Fibroblast of mammary gland (primary cell): ENCODE measurements at regions not wholly inside any gene's neighbourhood (a gene's known extent, or its start where the extent isn't known, plus 50 kb on each side); places are given as distances from the start of the nearest gene placed in this dataset.

Experiments used
- DNase-seq: peaks from one replicate; pipeline ENCODE4 v3.0.0-alpha.2; 2010; ENCODE audit warnings: low read depth
- H3K4me3 ChIP-seq: 2 replicates; pipeline ENCODE4 v1.5.1; 2011; ENCODE audit warnings: low read depth, mild to moderate bottlenecking, low read length, moderate library complexity; ENCODE audit not compliant: control insufficient read depth
- CTCF ChIP-seq: conservative IDR thresholded peaks from 2 replicates; pipeline ENCODE4 v1.5.1; 2011; ENCODE audit warnings: low read depth, low read length, inconsistent platforms; ENCODE audit not compliant: control insufficient read depth, insufficient read depth

GRCh38 chr16:9357829-9358228, 266.4 kb downstream of the HAPSTR1 start:
- no peak for TF ChIP-seq CTCF
- H3K4me3 ChIP-seq, result no peak overlapping the region
- DNase-seq, result no peak

GRCh38 chr16:9360075-9360474, 268.6 kb downstream of the HAPSTR1 start:
- no peak for TF ChIP-seq CTCF
- DNase-seq, result no peak
- H3K4me3 ChIP-seq, result no peak overlapping the region

GRCh38 chr16:9362050-9362449, 270.6 kb downstream of the HAPSTR1 start:
- TF ChIP-seq CTCF, result no peak

GRCh38 chr16:9362604-9363003, 271.2 kb downstream of the HAPSTR1 start:
- no peak overlapping the region for H3K4me3 ChIP-seq
- no peak for DNase-seq
- no peak for TF ChIP-seq CTCF

More at GRCh38 chr16:9362050-9362449, 270.6 kb downstream of the HAPSTR1 start:
- no peak overlapping the region for H3K4me3 ChIP-seq
- no peak for DNase-seq

- DNase-seq, result no peak
- TF ChIP-seq CTCF, result no peak
- H3K4me3 ChIP-seq, result no peak overlapping the region
Observed at GRCh38 chr16:9363520-9363919, 272.1 kb downstream of the HAPSTR1 start.

- TF ChIP-seq CTCF, result no peak
- DNase-seq, result no peak
- H3K4me3 ChIP-seq, result no peak overlapping the region
Observed at GRCh38 chr16:9364721-9365369, 273.4 kb downstream of the HAPSTR1 start.

GRCh38 chr16:9365370-9365728, 273.9 kb downstream of the HAPSTR1 start:
- no peak overlapping the region for H3K4me3 ChIP-seq
- TF ChIP-seq CTCF, result no peak
- no peak for DNase-seq
